NCI-H2107 (cell line): ENCODE measurements at regions not wholly inside any gene's neighbourhood (a gene's known extent, or its start where the extent isn't known, plus 50 kb on each side); places are given as distances from the start of the nearest gene placed in this dataset.

ENCODE experiments used
- DNase-seq: peaks from one replicate; lab custom pipeline; 2025; lab: John Stamatoyannopoulos, UW

DNA sequence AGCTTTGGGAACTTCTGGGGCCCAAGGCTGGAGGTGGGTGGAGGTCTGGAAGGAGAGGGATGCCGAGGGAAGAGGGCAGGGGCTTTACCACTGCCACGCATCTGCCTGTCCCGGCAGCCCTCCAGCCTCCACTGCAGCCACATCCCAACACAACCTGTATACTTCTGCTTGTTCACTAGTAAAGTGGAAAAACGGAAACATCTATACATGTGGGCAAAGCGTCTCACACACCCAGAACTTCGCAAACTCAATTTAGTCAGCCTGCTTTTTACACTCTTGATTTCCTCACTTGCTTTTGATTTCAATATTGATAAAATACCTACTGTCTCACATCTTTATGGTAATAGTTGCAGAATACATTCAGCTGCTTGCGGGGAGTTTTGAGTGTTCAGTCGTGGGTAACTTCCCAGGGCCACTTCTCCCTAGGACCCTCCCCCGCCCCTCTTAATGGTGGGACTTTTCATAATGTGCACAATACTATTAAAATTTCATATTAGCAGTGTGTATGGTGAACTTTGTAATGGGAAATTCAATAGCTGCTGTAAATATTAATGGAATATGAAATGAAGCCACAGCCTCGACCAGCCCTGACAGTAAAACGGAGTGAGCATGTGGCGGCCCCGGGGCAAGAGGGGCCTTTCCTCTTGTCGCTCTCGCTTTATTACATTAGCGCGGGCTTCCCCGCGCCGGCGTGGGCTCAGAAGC is 85.2 kb downstream of the NR2F2 start:
- DNase-seq, result no peak

DNA sequence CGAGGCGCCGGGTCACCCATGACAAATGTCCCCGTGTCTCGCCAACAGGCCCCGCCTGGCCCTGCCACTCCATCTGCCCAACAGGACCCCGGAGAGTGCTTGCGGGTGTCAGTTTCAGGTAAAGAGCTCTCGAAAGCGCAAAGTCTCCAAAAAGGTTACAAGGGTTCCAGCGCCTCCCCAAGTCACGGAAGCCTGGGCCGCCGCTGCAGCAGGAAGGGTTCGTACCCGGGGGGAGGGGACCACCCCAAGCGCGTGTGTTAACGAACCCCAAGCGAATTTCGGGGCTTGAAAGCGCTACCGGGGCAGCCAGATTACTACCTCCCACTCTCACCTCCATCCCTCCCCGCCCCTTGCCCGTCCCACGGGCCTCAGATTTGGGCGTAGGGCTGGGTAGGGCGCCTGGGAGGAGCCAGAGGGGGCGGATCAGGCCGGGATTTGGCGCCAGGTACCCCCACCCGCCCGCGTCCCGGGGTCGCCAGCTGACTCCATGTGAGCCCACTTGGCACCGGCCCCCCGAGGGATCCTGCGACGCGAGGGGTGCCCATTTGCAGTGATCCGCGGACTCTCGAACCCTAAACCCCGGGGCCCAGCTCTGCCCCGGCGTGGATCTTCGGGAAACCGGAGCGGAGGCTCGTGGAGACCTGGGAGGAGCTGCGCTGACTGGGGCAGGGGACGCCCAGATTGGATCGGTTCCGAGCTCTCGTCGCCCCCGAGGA is 85.9 kb downstream of the NR2F2 start:
- DNase-seq, result no peak

DNA sequence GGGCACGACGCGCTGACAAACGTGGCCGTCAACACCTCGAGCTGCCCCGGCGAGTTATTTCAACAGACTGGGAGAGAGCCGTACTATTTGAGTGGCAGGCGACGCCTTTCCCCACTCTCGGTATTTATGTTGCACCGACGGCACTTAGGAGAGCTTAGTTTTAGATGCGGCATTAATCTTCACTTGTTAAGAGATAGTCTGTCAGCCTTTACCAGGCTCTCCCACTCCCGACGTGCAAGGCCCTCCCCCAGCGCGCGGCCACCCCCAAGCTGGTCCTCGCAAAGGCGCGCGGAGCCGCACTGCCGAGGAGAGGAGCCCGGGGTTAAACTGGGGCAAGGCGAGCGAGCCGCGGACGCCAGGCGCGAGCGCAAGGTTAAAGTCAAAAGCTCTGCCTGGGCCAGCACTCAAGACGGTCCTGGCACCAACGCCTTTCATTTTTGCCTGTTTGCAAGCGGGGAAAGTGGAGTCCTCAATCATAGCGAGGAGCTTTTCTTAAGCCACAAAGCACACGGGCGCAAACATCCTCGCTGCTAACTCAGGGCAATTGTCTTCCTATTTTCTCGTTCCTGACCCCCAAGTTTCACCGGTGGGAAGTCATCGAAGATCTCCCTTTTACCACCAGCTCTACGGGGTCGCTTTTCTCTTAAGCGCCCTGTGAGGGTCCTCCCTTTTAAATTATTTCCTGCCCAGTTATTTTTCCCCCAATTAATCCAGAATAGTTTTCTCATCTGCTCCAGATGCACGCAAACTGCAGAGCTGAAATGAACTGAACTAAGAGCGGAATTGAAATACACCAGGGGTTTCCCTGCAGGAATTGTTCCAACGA is 86.6 kb downstream of the NR2F2 start:
- DNase-seq, result no peak

DNA sequence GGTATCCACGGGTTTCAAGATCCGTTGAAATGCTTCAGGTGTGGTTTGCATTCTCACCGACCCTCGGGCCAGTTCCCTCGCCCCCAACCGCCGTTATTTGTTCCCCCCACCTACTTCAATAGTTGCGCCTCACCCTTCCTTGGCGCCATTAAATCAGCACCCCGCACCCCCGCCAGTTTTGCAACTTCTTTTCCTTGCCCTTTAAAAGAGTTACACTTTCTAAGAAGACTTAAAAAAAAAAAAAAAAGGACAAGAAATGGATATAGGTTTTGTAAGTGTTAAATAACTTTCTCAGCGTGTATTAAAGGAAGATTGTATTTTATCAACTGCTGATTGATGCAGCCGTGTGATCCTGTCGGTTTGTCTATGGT is 87.2 kb downstream of the NR2F2 start:
- DNase-seq, result no peak

DNA sequence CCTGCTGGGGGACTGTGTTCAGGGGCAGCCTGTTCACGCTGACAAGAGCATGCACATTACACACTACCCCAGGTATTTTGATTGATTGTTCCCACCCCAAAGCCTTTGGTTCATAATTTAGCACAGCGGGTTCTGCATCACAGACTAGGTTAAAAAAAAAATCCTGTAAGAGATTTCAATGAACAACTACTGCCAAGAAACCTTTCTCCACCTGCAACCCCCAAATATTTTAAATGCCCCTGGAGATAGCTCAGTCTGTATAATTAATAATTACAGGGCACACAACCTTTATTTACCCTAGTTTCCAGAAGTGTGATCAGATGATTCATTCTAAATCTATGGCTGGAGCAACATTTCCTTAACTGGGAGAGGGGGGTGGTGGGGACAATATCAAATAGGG is 87.6 kb downstream of the NR2F2 start:
- no peak for DNase-seq

DNA sequence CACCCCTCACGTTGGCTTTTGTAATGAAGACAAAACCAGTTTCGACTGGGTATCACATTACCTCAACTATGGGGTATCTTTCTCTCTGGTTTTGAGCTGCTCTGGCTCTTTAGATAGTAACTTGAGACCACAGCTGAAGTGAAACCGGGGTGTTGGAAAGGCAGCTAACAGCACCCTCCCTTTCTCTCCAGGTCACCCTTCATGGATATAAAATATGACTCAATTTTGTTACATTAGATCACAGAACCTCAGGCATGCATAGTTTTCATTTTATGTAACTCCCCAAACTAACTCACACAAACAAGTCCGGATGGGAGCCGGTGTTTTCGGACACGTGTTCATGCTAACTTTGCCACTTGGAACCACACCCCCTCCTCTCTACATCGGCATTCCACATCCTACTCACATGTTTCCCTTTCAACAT is 90.7 kb downstream of the NR2F2 start:
- no peak for DNase-seq

DNA sequence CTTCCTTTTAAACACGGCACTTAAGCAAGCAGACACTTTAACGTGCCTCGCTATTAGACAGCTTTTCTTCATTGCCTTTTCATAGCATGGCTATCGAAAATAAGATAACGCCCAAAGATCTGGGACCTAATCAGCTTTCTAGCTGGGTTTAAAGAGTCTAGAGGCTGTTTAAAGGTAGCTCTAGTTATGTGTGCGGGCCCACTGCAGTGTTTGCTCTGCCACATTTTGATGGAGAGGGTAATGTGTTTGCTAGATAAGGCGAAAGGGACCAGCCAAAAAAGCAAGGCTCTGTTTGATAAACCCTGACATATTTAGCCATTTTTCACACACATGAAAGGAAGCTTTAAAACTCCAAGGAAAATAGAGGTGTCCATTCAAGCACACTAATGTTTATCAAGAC is 91.6 kb downstream of the NR2F2 start:
- DNase-seq, result no peak

DNA sequence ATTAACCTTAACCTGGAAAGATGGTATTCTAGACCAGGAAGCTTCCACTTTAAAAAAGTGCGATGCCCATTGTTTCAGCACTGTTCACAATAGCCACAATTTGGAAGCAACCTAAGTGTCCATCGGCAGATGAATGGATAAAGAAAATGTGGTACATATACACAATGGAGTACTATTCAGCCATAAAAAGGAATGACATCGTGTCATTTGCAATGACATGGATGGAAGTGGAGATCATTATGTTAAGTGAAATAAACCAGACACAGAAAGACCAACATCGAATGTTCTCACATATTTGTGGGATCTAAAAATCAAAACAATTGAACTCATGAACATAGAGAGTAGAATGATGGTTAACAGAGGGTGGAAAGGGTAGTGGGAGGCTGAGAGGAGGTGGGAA is 94.2 kb downstream of the NR2F2 start:
- no peak for DNase-seq

DNA sequence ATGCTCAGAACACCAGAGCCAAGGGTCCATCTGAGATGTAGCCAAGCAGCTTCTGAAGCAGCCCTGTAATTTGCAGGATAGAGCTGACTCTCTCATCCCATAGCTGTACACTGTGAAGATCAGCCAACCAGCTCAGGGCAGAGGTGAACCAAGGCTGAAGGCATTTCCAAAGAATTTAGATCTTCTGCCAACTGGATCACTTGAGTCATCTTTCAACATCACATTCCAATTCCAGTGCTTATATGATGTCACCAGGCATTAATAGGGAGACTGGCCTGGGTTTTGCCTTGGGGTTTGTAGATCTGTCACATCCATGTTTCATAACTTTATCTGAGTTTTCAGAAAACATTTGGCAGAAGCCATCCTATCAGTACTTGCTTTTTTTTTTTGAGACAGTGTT is 98.2 kb downstream of the NR2F2 start:
- DNase-seq, result no peak

DNA sequence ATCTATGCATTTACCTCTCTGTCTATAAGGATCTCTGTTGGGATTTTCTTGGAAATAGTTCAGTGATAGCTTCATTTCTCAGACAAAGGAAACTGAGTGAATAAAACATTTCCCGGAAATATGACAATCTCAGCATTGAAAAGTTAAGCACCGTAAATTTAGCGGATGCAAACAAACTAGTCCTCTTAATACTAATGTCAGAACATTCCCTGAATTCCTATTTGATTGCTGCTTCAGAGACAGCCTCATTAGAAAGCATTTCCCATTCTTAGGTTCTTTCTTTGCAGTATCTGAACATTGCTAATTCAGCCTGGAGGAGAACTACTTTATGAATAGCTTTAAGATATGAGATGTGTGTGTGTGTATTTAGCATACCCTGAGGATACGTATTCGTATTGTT is 101.3 kb downstream of the NR2F2 start:
- no peak for DNase-seq

DNA sequence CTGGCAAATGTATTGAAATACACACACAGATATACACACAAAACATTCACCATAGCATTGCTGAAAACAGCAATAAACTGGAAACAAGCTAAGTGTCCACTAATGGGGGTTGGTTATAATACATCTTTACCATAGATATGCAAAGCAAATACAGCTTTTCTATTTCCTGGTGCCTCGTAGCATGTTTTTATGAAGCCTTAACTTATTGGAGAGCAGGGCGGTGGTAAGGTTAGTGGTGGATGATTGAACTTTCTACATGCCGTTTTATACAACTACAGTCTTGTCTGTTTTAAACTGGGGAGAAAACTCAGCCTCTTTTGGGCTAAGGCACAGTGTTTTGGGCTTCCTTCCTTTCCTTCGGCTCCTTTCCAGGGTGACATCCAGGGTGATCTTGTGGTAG is 104.5 kb downstream of the NR2F2 start:
- DNase-seq, result no peak

DNA sequence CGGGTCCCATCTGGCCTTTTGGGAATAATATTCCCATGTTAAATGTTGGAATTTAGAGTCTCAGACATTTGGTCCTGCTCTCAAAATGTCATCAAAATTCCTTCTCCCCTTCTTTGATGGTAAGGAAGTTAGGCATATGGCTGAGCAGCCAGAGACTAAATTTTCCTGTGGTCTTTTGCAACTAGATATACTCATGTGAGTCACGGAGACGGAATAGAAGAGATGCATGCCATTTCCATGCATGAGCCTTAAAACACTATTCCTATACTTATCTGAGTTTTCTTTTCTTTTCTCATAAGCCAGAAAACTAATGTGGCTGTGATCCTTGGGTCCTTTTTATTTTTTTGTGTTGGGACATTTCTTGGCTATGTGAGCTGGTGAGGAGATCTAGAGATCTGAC is 105.3 kb downstream of the NR2F2 start:
- no peak for DNase-seq

DNA sequence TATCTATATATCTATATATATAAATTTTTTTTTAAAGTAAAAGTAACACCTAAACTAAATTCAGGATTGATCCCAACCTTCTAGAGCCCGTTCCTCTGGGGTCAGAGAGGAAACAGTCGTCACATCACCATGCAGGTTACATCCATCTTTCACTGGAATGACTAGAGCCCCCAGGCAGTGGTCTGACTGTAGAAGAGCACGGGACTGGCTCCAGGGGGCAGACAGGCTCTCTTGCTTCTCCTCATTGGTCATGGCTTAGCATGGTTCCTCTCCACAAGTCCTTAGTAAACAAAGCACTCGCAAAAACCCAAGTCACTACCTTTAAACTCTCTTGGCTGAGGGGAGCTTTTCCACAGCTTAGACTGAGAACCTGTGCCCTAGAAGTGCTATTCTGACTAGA is 110.5 kb downstream of the NR2F2 start:
- no peak for DNase-seq

DNA sequence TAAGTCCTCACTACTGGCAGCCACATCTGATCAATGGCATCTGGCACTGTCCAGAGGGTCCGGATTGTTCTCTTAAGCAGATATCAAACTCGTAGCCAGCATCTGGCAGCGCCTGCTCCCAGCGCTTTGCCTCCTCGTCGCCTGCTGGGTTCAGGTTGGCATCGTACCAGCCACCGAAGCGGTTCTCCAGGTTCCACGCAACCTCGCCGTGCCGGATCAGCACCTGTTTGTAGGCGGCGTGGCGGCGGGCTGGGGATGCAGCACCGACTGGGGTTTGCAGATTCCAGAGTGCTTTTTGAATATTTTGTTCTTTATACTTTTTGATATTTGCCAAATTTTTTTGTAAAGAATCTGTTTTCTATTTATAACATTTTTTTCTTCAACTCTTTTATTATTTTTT is 111.6 kb downstream of the NR2F2 start:
- DNase-seq, result no peak

DNA sequence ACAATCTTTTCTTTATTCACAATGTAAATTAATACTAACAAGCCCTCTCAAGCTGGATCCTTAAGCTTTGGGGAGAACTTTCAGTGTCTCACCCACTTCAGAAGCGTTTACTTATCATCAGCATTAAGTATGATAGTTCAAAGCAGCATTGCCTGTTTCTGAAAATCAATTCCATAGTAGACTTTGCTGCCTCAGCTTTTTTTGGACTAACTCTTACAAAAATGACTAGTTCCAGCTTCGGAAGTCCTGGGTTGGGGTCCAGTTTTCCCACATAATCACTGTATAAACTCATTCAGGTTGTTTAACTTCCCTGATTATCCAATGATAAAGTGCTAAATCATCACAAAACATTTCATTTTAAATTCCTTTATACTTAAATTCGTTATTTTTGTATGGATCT is 114.4 kb downstream of the NR2F2 start:
- no peak for DNase-seq

DNA sequence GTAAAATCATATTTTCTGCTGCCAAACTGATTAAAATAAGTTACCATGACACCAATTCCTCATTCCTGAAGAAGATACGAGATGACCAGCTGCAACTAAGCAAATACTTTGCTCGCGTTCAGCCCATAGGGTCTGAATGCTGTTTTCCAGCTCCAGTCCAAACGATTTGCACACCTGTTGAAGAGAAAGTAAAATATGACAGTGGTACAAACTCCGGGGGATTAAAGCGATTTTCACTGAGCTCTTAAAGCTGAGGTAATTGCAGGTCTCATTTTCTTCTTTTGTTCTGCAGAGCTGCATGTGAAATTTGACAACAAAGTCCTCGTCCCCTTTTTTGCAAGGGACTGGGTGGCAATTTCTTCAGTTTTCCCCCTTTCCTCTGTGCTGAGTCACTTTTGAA is 118.4 kb downstream of the NR2F2 start:
- DNase-seq, result no peak

DNA sequence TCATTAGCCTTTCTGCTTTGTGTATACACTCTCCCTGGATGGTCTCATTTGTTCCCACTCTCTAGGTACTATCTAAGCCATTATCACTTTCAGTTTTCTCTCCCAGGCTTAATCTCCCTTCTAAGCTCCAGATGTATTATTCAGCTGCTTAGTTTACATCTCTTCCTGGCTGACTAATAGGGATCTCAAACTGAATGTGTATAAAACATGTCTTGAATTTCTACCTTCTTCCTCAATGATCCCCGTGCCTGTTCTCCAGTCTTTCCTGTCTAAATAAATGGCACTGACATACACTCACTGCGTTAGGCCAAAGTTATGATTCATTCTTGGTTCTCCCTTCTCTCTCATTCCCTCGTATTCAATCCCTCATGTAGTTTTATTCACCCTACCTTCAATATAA is 127.3 kb downstream of the NR2F2 start:
- no peak for DNase-seq

DNA sequence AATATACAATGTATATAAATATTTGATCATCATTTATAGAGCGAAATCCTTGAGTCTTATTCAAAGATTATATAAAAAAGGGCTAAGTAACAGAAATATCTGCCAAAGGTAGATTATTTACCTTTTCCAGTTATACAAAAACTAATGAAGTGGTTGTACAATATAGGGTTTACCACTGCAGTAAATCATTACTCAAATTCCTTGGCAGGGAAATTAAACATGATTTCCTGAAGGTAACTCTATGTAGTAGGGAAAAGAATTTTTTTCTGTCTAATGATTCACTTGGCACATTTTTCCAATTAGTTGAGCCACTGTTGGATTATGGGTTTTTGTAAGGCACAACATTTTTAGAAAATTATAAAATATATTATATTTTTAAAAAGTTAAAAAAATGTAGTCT is 129.6 kb downstream of the NR2F2 start:
- DNase-seq, result no peak

DNA sequence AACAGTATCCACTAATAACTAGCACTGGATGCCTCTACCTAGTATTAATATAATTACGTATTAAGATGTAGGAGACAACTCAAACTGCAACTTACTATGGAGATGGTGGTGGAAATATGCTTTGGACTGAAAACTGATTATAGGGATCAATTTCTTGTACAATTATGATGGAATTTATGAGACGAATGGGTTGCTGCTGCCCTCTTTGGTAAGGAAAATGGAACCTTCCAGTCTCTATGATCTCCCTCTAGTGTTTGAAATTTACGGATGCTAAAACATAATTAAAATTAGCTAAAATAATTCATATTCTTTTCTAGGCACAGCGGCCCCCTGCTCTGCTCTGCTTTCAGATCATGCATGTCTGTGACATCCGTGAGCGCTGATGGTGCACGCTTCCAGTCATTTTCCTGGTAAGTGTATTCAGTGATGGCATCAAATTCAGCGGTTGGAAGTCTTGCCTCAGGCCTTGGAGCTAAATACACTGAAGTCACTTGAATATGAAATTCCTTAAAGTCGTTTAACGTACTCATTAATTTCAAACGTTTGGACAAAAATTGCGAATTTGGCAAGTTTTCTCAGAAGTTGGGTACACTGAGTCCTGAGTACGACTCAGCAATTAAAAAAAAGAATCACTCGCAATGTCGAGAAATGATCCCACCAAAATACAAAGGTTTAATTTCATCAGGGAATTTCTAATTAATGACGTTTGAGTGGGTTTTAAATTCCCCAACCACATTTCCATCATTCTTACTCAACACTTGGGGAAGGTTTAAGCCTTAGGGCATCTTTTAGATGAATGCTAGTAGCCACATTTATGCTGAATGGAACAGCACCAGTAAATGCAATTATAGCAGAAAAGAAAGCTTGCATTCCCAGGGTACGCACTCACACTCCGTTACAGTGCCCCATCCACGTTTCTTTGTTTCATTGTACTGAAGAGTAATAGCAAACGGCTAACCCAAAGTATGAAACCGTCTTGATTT is 132.6 kb downstream of the NR2F2 start:
- no peak for DNase-seq

DNA sequence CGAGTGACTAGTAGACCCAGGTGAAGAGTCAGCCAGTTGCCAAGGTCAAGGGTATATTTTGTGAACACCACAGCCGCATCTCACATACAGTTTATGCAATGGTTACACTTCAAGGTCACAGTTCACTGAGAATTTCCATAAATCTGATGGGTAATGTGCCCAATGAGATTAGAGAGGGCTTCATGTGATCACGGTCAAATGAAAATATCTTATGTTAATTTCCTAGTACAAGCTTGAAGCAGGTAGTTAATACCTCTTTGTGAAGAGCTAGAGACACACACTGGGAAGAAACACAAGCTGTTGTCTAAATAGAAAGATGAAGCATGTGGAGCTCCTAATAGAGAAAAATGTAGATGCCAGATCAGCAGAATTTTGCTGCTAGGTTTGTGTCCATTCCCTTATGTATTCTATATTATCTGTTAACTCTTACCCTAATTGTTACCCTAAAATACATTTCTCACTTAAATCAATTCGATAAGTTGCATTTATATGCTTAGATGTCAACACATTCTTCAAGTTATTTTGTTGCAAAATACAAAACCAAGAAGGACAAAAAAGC is 136.0 kb downstream of the NR2F2 start:
- no peak for DNase-seq

DNA sequence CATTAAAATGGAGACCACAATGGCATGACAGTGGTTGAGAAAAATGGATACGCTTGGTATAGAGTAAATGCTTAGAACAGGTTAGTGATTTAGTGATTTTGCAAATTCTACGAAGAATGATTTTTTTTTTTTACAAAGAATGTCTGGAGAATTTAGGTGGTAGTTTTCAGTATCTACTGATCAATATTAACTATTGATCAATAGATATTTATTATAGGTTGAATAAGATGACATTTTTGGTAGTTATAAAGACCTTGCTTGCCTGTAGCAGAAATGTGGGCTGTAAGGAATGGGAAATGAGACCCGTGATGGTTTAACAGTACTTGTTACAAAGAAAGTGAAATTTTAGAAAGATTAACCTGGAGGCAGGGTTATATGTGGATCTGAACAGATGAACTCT is 137.5 kb downstream of the NR2F2 start:
- DNase-seq, result no peak
